ENCODE measurements at regions not wholly inside any gene's neighbourhood (a gene's known extent, or its start where the extent isn't known, plus 50 kb on each side); places are given as distances from the start of the nearest gene placed in this dataset.

GRCh38 chr17:73783382-73783766, 139.1 kb upstream of the SDK2 start:
- peaks cover 3% of the 10 kb centered on the region for H3K9me3 ChIP-seq (ENCODE audit: control insufficient read depth, low read length)
- peaks cover 8% of the 10 kb centered on the region for H3K4me1 ChIP-seq (ENCODE audit: control insufficient read depth, insufficient read depth, low read length, poor library complexity, severe bottlenecking)
- 85 to 91% methylated on average over 6 of the region's 6 CpGs for WGBS, 2 experiments (ENCODE audit: insufficient coverage in 2 of 2)
- H3K4me3 ChIP-seq (ENCODE audit: extremely low read depth, insufficient read depth, low read length, poor library complexity, severe bottlenecking), result no peak overlapping the region
- H3K27ac ChIP-seq (ENCODE audit: low read depth, low read length, severe bottlenecking), result no peak overlapping the region
- no peaks in the 10 kb centered on the region for H3K36me3 ChIP-seq (ENCODE audit: control insufficient read depth, insufficient read depth, low read length)

- H3K9me3 ChIP-seq (ENCODE audit: control insufficient read depth, low read length), result peaks cover under 1% of the 10 kb centered on the region
- 63 to 69% methylated on average over 9 of the region's 11 CpGs for WGBS, 2 experiments (ENCODE audit: insufficient coverage in 2 of 2)
- peaks cover 8% of the 10 kb centered on the region for H3K4me1 ChIP-seq (ENCODE audit: control insufficient read depth, insufficient read depth, low read length, poor library complexity, severe bottlenecking)
- no peaks in the 10 kb centered on the region for H3K36me3 ChIP-seq (ENCODE audit: control insufficient read depth, insufficient read depth, low read length)
- no peak overlapping the region for H3K27ac ChIP-seq (ENCODE audit: low read depth, low read length, severe bottlenecking)
- H3K4me3 ChIP-seq (ENCODE audit: extremely low read depth, insufficient read depth, low read length, poor library complexity, severe bottlenecking), result no peak overlapping the region
These were observed 139.8 kb upstream of the SDK2 start for GRCh38 chr17:73783945-73784603.

- 64 to 68% methylated on average over 10 to 12 of the region's 12 CpGs for WGBS, 2 experiments (ENCODE audit: insufficient coverage in 2 of 2)
These were observed 141.3 kb upstream of the SDK2 start for GRCh38 chr17:73785496-73785895.

GRCh38 chr17:73785958-73786743, 141.9 kb upstream of the SDK2 start:
- Histone ChIP-seq H3K27ac (ENCODE audit: low read depth, low read length, severe bottlenecking) (no peak overlapping the region), H3K36me3 (ENCODE audit: control insufficient read depth, insufficient read depth, low read length) (no peaks in the 10 kb centered on the region), H3K4me3 (ENCODE audit: extremely low read depth, insufficient read depth, low read length, poor library complexity, severe bottlenecking) (no peak overlapping the region), H3K9me3 (ENCODE audit: control insufficient read depth, low read length) (no peaks in the 10 kb centered on the region), H3K4me1 (ENCODE audit: control insufficient read depth, insufficient read depth, low read length, poor library complexity, severe bottlenecking) (peaks cover 8% of the 10 kb centered on the region)
- WGBS, 2 experiments (ENCODE audit: insufficient coverage in 2 of 2), result 45% methylated on average over 10 of the region's 17 CpGs

More at GRCh38 chr17:73785496-73785895, 141.3 kb upstream of the SDK2 start:
- Histone ChIP-seq H3K4me3 (ENCODE audit: extremely low read depth, insufficient read depth, low read length, poor library complexity, severe bottlenecking) (no peak overlapping the region), H3K9me3 (ENCODE audit: control insufficient read depth, low read length) (no peaks in the 10 kb centered on the region), H3K36me3 (ENCODE audit: control insufficient read depth, insufficient read depth, low read length) (no peaks in the 10 kb centered on the region), H3K27ac (ENCODE audit: low read depth, low read length, severe bottlenecking) (no peak overlapping the region), H3K4me1 (ENCODE audit: control insufficient read depth, insufficient read depth, low read length, poor library complexity, severe bottlenecking) (peaks cover 8% of the 10 kb centered on the region)

- no peaks in the 10 kb centered on the region for H3K9me3 ChIP-seq (ENCODE audit: control insufficient read depth, low read length)
- no peak overlapping the region for H3K4me3 ChIP-seq (ENCODE audit: extremely low read depth, insufficient read depth, low read length, poor library complexity, severe bottlenecking)
- H3K27ac ChIP-seq (ENCODE audit: low read depth, low read length, severe bottlenecking), result no peak overlapping the region
- H3K4me1 ChIP-seq (ENCODE audit: control insufficient read depth, insufficient read depth, low read length, poor library complexity, severe bottlenecking), result peaks cover 10% of the 10 kb centered on the region
- WGBS, 2 experiments (ENCODE audit: insufficient coverage in 2 of 2), result 45 to 52% methylated on average over 10 to 13 of the region's 13 CpGs
- H3K36me3 ChIP-seq (ENCODE audit: control insufficient read depth, insufficient read depth, low read length), result no peaks in the 10 kb centered on the region
These were observed 143.1 kb upstream of the SDK2 start for GRCh38 chr17:73787076-73788059.

- peaks cover 10% of the 10 kb centered on the region for H3K4me1 ChIP-seq (ENCODE audit: control insufficient read depth, insufficient read depth, low read length, poor library complexity, severe bottlenecking)
- no peaks in the 10 kb centered on the region for H3K9me3 ChIP-seq (ENCODE audit: control insufficient read depth, low read length)
- no peak overlapping the region for H3K27ac ChIP-seq (ENCODE audit: low read depth, low read length, severe bottlenecking)
- H3K36me3 ChIP-seq (ENCODE audit: control insufficient read depth, insufficient read depth, low read length), result no peaks in the 10 kb centered on the region
- 81 to 82% methylated on average over 4 of the region's 4 CpGs for whole genome bisulfite sequencing, 2 experiments (ENCODE audit: insufficient coverage in 2 of 2)
- no peak overlapping the region for H3K4me3 ChIP-seq (ENCODE audit: extremely low read depth, insufficient read depth, low read length, poor library complexity, severe bottlenecking)
These were observed 143.9 kb upstream of the SDK2 start for GRCh38 chr17:73788111-73788510.

- WGBS, 2 experiments (ENCODE audit: insufficient coverage in 2 of 2), result 94% methylated on average over 2 of the region's 4 CpGs
- no peak overlapping the region for H3K4me3 ChIP-seq (ENCODE audit: extremely low read depth, insufficient read depth, low read length, poor library complexity, severe bottlenecking)
These were observed 146.9 kb upstream of the SDK2 start for GRCh38 chr17:73791121-73791520.

GRCh38 chr17:73791631-73792030, 147.4 kb upstream of the SDK2 start:
- no peaks in the 10 kb centered on the region for H3K36me3 ChIP-seq (ENCODE audit: control insufficient read depth, insufficient read depth, low read length)
- no peak overlapping the region for H3K4me3 ChIP-seq (ENCODE audit: extremely low read depth, insufficient read depth, low read length, poor library complexity, severe bottlenecking)
- peaks cover 10% of the 10 kb centered on the region for H3K4me1 ChIP-seq (ENCODE audit: control insufficient read depth, insufficient read depth, low read length, poor library complexity, severe bottlenecking)
- no peak overlapping the region for H3K27ac ChIP-seq (ENCODE audit: low read depth, low read length, severe bottlenecking)
- 78 to 79% methylated on average over 6 of the region's 6 CpGs for WGBS, 2 experiments (ENCODE audit: insufficient coverage in 2 of 2)
- H3K9me3 ChIP-seq (ENCODE audit: control insufficient read depth, low read length), result no peaks in the 10 kb centered on the region

More at GRCh38 chr17:73791121-73791520, 146.9 kb upstream of the SDK2 start:
- no peaks in the 10 kb centered on the region for H3K36me3 ChIP-seq (ENCODE audit: control insufficient read depth, insufficient read depth, low read length)
- H3K9me3 ChIP-seq (ENCODE audit: control insufficient read depth, low read length), result no peaks in the 10 kb centered on the region
- H3K4me1 ChIP-seq (ENCODE audit: control insufficient read depth, insufficient read depth, low read length, poor library complexity, severe bottlenecking), result peaks cover 10% of the 10 kb centered on the region
- no peak overlapping the region for H3K27ac ChIP-seq (ENCODE audit: low read depth, low read length, severe bottlenecking)

GRCh38 chr17:73792994-73793393, 148.7 kb upstream of the SDK2 start:
- WGBS, 2 experiments (ENCODE audit: insufficient coverage in 2 of 2), result 75 to 86% methylated on average over 2 to 3 of the region's 4 CpGs
- Histone ChIP-seq H3K9me3 (ENCODE audit: control insufficient read depth, low read length) (no peaks in the 10 kb centered on the region), H3K36me3 (ENCODE audit: control insufficient read depth, insufficient read depth, low read length) (no peaks in the 10 kb centered on the region), H3K4me1 (ENCODE audit: control insufficient read depth, insufficient read depth, low read length, poor library complexity, severe bottlenecking) (peaks cover 3% of the 10 kb centered on the region), H3K27ac (ENCODE audit: low read depth, low read length, severe bottlenecking) (no peak overlapping the region), H3K4me3 (ENCODE audit: extremely low read depth, insufficient read depth, low read length, poor library complexity, severe bottlenecking) (no peak overlapping the region)

- H3K4me1 ChIP-seq (ENCODE audit: control insufficient read depth, insufficient read depth, low read length, poor library complexity, severe bottlenecking), result peaks cover 2% of the 10 kb centered on the region
- no peaks in the 10 kb centered on the region for H3K36me3 ChIP-seq (ENCODE audit: control insufficient read depth, insufficient read depth, low read length)
- 83 to 100% methylated on average over 2 to 3 of the region's 7 CpGs for WGBS, 2 experiments (ENCODE audit: insufficient coverage in 2 of 2)
- H3K4me3 ChIP-seq (ENCODE audit: extremely low read depth, insufficient read depth, low read length, poor library complexity, severe bottlenecking), result no peak overlapping the region
- no peaks in the 10 kb centered on the region for H3K9me3 ChIP-seq (ENCODE audit: control insufficient read depth, low read length)
- H3K27ac ChIP-seq (ENCODE audit: low read depth, low read length, severe bottlenecking), result no peak overlapping the region
These were observed 150.1 kb upstream of the SDK2 start for GRCh38 chr17:73794336-73794735.

Data from mesodermal cell (in vitro differentiated cells).